Muscle layer of colon (tissue), 2 donors: ENCODE measurements at regions not wholly inside any gene's neighbourhood (a gene's known extent, or its start where the extent isn't known, plus 50 kb on each side); places are given as distances from the start of the nearest gene placed in this dataset.

ENCODE experiments used
- H3K27ac ChIP-seq: one replicate; pipeline ENCODE4 v1.7.0; 2013; ENCODE audit warnings: low read depth, mild to moderate bottlenecking, low read length, moderate library complexity
- H3K27me3 ChIP-seq, 2 donors: one replicate each; pipeline ENCODE4 v1.7.0; 2013; ENCODE audit warnings: low read length in 2 of 2, mild to moderate bottlenecking in 2 of 2; ENCODE audit not compliant: insufficient read depth in 2 of 2, control insufficient read depth in 1 of 2
- H3K36me3 ChIP-seq: one replicate; pipeline ENCODE4 v1.7.0; 2013; ENCODE audit warnings: mild to moderate bottlenecking, low read length; ENCODE audit not compliant: insufficient read depth
- H3K4me1 ChIP-seq: one replicate; pipeline ENCODE4 v1.7.0; 2013; ENCODE audit warnings: mild to moderate bottlenecking, low read length; ENCODE audit not compliant: insufficient read depth
- H3K4me3 ChIP-seq, 2 donors: one replicate each; pipeline ENCODE4 v1.7.0; 2013; ENCODE audit warnings: low read length in 2 of 2, low read depth in 1 of 2, mild to moderate bottlenecking in 1 of 2, moderate library complexity in 1 of 2
- H3K9ac ChIP-seq: one replicate; pipeline ENCODE4 v1.7.0; 2013; ENCODE audit warnings: low read length
- H3K9me3 ChIP-seq: one replicate; pipeline ENCODE4 v1.7.0; 2013; ENCODE audit warnings: mild to moderate bottlenecking, low read length
- donor health status: abdominal sarcoma.
- donor health status: Adenocarcinoma of cecum.

GRCh38 chr2:177056481-177056929, 156.1 kb upstream of the HNRNPA3 start:
- H3K27ac ChIP-seq: peak overlapping the region; percentile 61
- no peaks in the 10 kb centered on the region for H3K27me3 ChIP-seq
- no peaks in the 10 kb centered on the region for H3K36me3 ChIP-seq
- no peak overlapping the region for H3K4me3 ChIP-seq
- peaks cover 71% of the 10 kb centered on the region for H3K4me1 ChIP-seq
- no peaks in the 10 kb centered on the region for H3K9me3 ChIP-seq
- H3K9ac ChIP-seq: no peak overlapping the region

GRCh38 chr2:177058747-177059146, 153.8 kb upstream of the HNRNPA3 start:
- H3K9me3 ChIP-seq: no peaks in the 10 kb centered on the region
- H3K9ac ChIP-seq: no peak overlapping the region
- no peaks in the 10 kb centered on the region for H3K27me3 ChIP-seq
- H3K27ac ChIP-seq: peak overlapping the region; percentile 35
- H3K4me1 ChIP-seq: peaks cover 56% of the 10 kb centered on the region
- no peak overlapping the region for H3K4me3 ChIP-seq
- no peaks in the 10 kb centered on the region for H3K36me3 ChIP-seq

GRCh38 chr2:177059293-177059692, 153.3 kb upstream of the HNRNPA3 start:
- Histone ChIP-seq H3K9me3 (no peaks in the 10 kb centered on the region), H3K4me3 (no peak overlapping the region), H3K27ac (peak overlapping the region; percentile 35)

GRCh38 chr2:177063331-177063730, 149.3 kb upstream of the HNRNPA3 start:
- Histone ChIP-seq H3K36me3 (no peaks in the 10 kb centered on the region), H3K4me1 (peaks cover 27% of the 10 kb centered on the region), H3K9ac (no peak overlapping the region), H3K4me3 (no peak overlapping the region), H3K9me3 (no peaks in the 10 kb centered on the region), H3K27ac (no peak overlapping the region), H3K27me3 (no peaks in the 10 kb centered on the region)

More at GRCh38 chr2:177059293-177059692, 153.3 kb upstream of the HNRNPA3 start:
- peak overlapping the region; percentile 1 for H3K9ac ChIP-seq
- no peaks in the 10 kb centered on the region for H3K36me3 ChIP-seq
- peaks cover 55% of the 10 kb centered on the region for H3K4me1 ChIP-seq
- no peaks in the 10 kb centered on the region for H3K27me3 ChIP-seq

- no peaks in the 10 kb centered on the region for H3K9me3 ChIP-seq
- no peak overlapping the region for H3K27ac ChIP-seq
- H3K9ac ChIP-seq: no peak overlapping the region
- H3K4me1 ChIP-seq: peaks cover 21% of the 10 kb centered on the region
- no peak overlapping the region for H3K4me3 ChIP-seq
- no peaks in the 10 kb centered on the region for H3K36me3 ChIP-seq
- H3K27me3 ChIP-seq: no peaks in the 10 kb centered on the region
Observed at GRCh38 chr2:177064422-177064821, 148.2 kb upstream of the HNRNPA3 start.

- H3K27me3 ChIP-seq: no peaks in the 10 kb centered on the region
- H3K36me3 ChIP-seq: no peaks in the 10 kb centered on the region
- no peak overlapping the region for H3K4me3 ChIP-seq
- no peak overlapping the region for H3K9ac ChIP-seq
- H3K27ac ChIP-seq: no peak overlapping the region
- H3K4me1 ChIP-seq: peaks cover 21% of the 10 kb centered on the region
- no peaks in the 10 kb centered on the region for H3K9me3 ChIP-seq
Observed at GRCh38 chr2:177068967-177069366, 143.6 kb upstream of the HNRNPA3 start.

GRCh38 chr2:177072090-177072489, 140.5 kb upstream of the HNRNPA3 start:
- Histone ChIP-seq H3K9me3 (no peaks in the 10 kb centered on the region), H3K27me3 (no peaks in the 10 kb centered on the region), H3K27ac (peak overlapping the region; percentile 16), H3K36me3 (no peaks in the 10 kb centered on the region), H3K4me3 (no peak overlapping the region), H3K4me1 (peaks cover 47% of the 10 kb centered on the region), H3K9ac (no peak overlapping the region)

GRCh38 chr2:177073611-177074010, 139.0 kb upstream of the HNRNPA3 start:
- no peak overlapping the region for H3K9ac ChIP-seq
- peaks cover 61% of the 10 kb centered on the region for H3K4me1 ChIP-seq
- no peak overlapping the region for H3K27ac ChIP-seq
- H3K27me3 ChIP-seq: no peaks in the 10 kb centered on the region
- no peak overlapping the region for H3K4me3 ChIP-seq
- H3K36me3 ChIP-seq: no peaks in the 10 kb centered on the region
- H3K9me3 ChIP-seq: no peaks in the 10 kb centered on the region

- peaks cover 63% of the 10 kb centered on the region for H3K4me1 ChIP-seq
- no peaks in the 10 kb centered on the region for H3K9me3 ChIP-seq
- H3K36me3 ChIP-seq: no peaks in the 10 kb centered on the region
- no peak overlapping the region for H3K27ac ChIP-seq
- H3K9ac ChIP-seq: no peak overlapping the region
- no peak overlapping the region for H3K4me3 ChIP-seq
- H3K27me3 ChIP-seq: no peaks in the 10 kb centered on the region
Observed at GRCh38 chr2:177074099-177074710, 138.4 kb upstream of the HNRNPA3 start.

- Histone ChIP-seq H3K4me3 (no peak overlapping the region), H3K36me3 (no peaks in the 10 kb centered on the region), H3K9ac (no peak overlapping the region), H3K27me3 (no peaks in the 10 kb centered on the region), H3K27ac (peak overlapping the region; percentile 32), H3K9me3 (no peaks in the 10 kb centered on the region), H3K4me1 (peaks cover 62% of the 10 kb centered on the region)
Observed at GRCh38 chr2:177075254-177075653, 137.3 kb upstream of the HNRNPA3 start.

GRCh38 chr2:177076636-177077179, 135.9 kb upstream of the HNRNPA3 start:
- Histone ChIP-seq H3K36me3 (no peaks in the 10 kb centered on the region), H3K27ac (peak overlapping the region; percentile 76), H3K4me3 (no peak overlapping the region), H3K9ac (no peak overlapping the region), H3K9me3 (no peaks in the 10 kb centered on the region), H3K27me3 (no peaks in the 10 kb centered on the region), H3K4me1 (peaks cover 60% of the 10 kb centered on the region)

GRCh38 chr2:177077778-177078177, 134.8 kb upstream of the HNRNPA3 start:
- no peak overlapping the region for H3K9ac ChIP-seq
- H3K27ac ChIP-seq: peak overlapping the region; percentile 76
- H3K4me1 ChIP-seq: peaks cover 53% of the 10 kb centered on the region
- H3K27me3 ChIP-seq: no peaks in the 10 kb centered on the region
- no peaks in the 10 kb centered on the region for H3K36me3 ChIP-seq
- H3K9me3 ChIP-seq: no peaks in the 10 kb centered on the region
- no peak overlapping the region for H3K4me3 ChIP-seq
